ENCODE measurements at regions not wholly inside any gene's neighbourhood (a gene's known extent, or its start where the extent isn't known, plus 50 kb on each side); places are given as distances from the start of the nearest gene placed in this dataset.
"Not testable (repeated sequence)": the region's sequence is repeated elsewhere in the genome, so short reads cannot be mapped to it uniquely, and the experiment has no call there.

GRCh38 chr4:30543057-30543456 is 177.1 kb upstream of the PCDH7 start:
- H3K4me3 ChIP-seq (ENCODE audit: control insufficient read depth, low read depth, low read length) = no peak overlapping the region
- no peak for DNase-seq (ENCODE audit: low read depth)
- no peak for TF ChIP-seq CTCF (conservative IDR thresholded peaks at IDR 0.05; ENCODE audit: control insufficient read depth, insufficient read depth, low read depth, low read length)

- no peak overlapping the region for H3K4me3 ChIP-seq (ENCODE audit: control insufficient read depth, low read depth, low read length)
- no peak for TF ChIP-seq CTCF (conservative IDR thresholded peaks at IDR 0.05; ENCODE audit: control insufficient read depth, insufficient read depth, low read depth, low read length)
- no peak for DNase-seq (ENCODE audit: low read depth)
Measured at GRCh38 chr4:30553151-30553550, 167.0 kb upstream of the PCDH7 start.

- no peak overlapping the region for H3K4me3 ChIP-seq (ENCODE audit: control insufficient read depth, low read depth, low read length)
- TF ChIP-seq CTCF (conservative IDR thresholded peaks at IDR 0.05; ENCODE audit: control insufficient read depth, insufficient read depth, low read depth, low read length) = no peak
- DNase-seq (ENCODE audit: low read depth) = no peak
Measured at GRCh38 chr4:30553706-30554105, 166.5 kb upstream of the PCDH7 start.

- DNase-seq (ENCODE audit: low read depth) = no peak
- TF ChIP-seq CTCF (conservative IDR thresholded peaks at IDR 0.05; ENCODE audit: control insufficient read depth, insufficient read depth, low read depth, low read length) = no peak
- H3K4me3 ChIP-seq (ENCODE audit: control insufficient read depth, low read depth, low read length) = no peak overlapping the region
Measured at GRCh38 chr4:30555775-30556174, 164.4 kb upstream of the PCDH7 start.

GRCh38 chr4:30559481-30559880 is 160.7 kb upstream of the PCDH7 start:
- no peak overlapping the region for H3K4me3 ChIP-seq (ENCODE audit: control insufficient read depth, low read depth, low read length)
- DNase-seq (ENCODE audit: low read depth) = no peak
- TF ChIP-seq CTCF (conservative IDR thresholded peaks at IDR 0.05; ENCODE audit: control insufficient read depth, insufficient read depth, low read depth, low read length) = no peak

GRCh38 chr4:30586850-30587249 is 133.3 kb upstream of the PCDH7 start:
- no peak for TF ChIP-seq CTCF (conservative IDR thresholded peaks at IDR 0.05; ENCODE audit: control insufficient read depth, insufficient read depth, low read depth, low read length)
- DNase-seq (ENCODE audit: low read depth) = no peak
- no peak overlapping the region for H3K4me3 ChIP-seq (ENCODE audit: control insufficient read depth, low read depth, low read length)

GRCh38 chr4:30589669-30590068 is 130.5 kb upstream of the PCDH7 start:
- DNase-seq (ENCODE audit: low read depth); H3K4me3 ChIP-seq (ENCODE audit: control insufficient read depth, low read depth, low read length): not testable (repeated sequence)
